ENCODE measurements at regions not wholly inside any gene's neighbourhood (a gene's known extent, or its start where the extent isn't known, plus 50 kb on each side); places are given as distances from the start of the nearest gene placed in this dataset.

DNA sequence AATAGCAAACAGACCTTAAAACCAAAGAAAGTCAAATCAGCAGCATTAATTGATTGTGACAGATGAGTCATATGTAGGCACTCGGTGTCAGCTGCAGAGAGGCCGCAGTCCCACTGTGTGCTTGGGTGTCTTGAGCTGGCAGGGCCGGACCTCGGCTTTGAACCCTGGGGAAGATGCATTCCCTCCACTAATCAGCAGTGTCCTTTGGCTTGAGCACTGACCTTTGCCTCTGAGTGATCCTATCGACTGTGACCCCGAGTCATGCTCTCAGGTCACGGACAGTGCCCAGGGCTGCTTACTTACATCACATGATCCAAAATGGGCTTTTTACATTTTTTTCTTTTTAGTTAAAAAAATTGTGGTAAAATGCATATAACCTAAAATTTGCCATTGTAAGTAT, 188.7 kb downstream of the GADD45G start:
- DNase-seq (ENCODE audit: low read depth): no peak

DNA sequence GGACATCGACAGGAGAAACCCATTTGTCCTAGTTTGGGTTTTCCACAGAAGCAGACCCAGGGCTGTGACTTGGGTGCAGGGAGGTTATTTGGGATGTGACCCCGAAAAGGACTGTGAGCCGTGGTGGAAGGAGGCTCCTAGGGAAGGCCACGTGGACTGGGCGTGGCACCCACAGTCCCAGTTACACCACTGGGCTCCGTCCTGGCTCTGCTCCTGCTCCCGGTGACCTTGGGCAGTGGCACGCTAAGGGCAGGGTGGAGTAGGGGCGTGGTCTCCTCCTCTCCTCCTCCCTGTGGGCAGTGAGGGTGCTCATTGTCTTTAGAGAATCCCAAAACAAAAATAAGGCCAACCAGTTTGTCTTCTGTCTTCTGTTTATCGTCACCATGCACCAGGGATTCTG, 190.1 kb downstream of the GADD45G start:
- DNase-seq (ENCODE audit: low read depth): no peak

DNA sequence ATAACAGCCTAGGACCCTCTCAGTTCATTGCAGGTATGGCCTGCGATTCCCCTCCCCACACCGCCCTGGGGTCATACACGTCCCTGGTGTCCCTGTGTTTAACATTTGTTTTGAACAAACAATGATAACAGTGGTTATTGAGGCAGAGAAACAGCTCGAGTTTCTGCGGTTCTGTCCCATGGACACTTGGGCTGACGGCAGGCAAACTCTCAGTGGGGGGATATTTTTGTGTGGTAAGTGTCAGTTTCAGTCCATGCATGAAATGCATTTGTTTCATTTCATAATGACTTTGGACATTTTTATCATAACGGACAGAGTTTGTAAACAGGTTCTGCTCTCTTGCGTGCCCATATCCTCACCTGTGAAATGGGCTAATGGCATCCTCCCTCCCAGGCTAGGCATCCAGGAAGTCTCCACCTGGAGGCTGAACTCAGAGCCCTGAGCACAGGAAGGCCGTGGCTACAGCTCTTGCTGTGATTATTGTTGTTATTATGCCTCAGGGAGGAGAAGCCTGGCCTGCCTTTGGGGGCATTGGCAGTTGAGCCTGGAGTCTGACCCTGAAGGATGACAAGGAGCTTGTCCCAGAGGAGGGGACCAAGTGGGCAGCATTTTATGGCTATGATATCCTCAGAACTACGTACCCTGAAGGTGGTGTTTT, 190.9 kb downstream of the GADD45G start:
- no peak for DNase-seq (ENCODE audit: low read depth)

DNA sequence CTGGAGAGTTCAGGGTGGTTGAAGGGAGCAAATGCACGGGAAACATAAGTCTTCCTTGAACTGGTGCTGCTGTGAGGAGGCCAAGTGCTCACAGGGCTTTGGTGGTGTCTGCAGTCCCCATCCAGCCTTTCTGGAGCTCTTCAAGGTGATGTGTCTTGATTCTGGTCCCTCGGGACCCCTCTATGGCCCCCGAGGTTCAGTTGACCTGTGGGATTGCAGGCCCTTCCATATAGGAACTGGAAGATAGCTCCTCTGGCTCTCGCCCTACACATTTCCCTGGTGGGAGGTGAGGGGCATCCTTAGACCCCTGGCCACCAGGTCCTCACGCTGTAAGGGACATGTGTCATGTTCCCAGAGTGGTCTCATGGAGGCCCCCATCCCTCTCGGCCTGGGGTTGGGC, 191.8 kb downstream of the GADD45G start:
- no peak for DNase-seq (ENCODE audit: low read depth)

DNA sequence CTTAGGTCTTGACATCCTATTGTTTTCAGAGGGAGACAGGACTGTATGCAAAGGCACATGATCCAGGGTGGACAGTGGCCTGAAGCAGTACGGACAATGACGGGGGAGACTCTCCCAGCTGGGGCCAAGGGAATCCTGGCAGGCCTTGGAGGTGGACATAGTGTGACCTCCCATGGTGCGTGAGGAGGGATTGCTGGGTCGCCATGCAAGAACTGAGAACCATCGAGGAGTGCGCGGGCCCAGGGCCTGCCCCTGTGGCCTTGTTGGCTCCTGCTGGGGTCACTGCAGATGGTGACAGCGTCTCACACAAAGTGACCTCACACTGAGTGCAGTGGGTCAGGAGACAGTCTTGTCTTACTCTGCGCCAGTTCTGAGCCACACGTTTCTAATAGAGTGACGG, 192.4 kb downstream of the GADD45G start:
- DNase-seq (ENCODE audit: low read depth): no peak

DNA sequence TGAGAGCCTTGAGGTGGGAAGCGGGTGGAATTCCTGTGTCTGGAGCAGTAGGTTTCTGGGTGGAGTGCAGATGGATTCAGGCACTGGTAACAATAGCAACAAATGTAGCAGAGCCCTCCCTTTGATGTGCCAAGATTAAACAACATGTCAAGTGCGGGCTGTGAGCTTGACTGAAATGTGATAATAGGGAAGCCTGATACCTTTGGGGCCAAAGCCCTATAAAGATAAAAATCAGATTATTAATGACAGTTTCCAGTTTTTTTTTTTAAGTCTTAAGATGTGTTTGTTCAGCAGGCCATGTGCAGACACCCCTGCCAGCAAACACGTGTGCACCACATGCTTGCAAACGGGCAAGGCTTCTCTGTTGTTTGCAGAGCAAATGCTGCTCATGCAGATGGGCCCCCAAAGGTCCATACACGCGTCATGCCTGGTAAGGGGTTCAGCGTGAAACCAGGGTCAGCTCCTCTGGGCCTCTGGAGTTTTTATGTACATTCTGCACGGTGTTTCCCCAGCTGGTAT, 193.2 kb downstream of the GADD45G start:
- DNase-seq (ENCODE audit: low read depth): no peak

DNA sequence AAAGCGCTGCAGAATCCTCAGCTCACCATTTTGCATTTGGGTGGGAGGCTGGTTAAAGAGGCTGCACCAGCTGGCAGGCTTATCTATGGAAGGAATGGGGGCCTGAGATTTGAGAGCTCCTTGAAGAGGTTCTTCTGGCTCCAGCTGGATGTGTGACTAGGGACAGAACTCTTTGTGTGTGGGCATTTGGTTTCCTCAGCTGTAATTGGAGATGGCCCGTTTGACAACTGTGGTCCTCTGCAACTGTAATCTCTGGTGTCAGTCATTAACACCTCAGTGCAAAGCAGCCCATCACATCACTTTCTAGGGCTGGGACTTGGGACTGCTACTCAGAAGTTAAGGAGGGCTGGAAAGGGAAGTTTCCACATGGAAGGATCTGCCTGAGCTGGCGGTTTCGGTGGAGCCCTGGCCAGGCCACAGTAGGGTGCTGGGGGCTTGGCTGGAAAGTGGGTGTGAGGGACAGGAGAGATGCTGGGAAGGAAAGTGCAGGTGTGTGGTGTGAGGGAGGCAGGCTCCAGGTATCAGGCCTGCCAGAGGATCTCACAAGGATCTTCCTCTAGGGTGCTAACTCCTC, 193.8 kb downstream of the GADD45G start:
- DNase-seq (ENCODE audit: low read depth): no peak

DNA sequence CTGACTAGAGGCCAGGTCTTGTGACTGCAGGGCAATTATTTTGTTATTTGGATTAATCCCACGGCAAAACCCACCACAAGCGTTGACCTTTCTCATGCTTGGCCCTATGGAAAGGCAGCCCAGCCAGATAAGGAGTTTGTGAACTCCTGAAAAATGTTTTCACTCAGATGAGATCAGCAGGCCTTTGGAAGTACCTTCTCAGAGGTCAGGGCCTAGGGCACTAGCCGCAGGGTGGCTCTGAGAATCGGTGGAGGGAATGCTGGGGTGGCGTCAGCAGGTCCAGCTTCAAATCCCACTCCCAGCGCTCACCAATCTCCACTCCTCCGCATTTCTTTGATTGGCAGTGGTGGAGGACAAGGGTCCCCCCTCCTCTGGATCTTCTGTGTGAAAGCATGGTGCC, 194.4 kb downstream of the GADD45G start:
- no peak for DNase-seq (ENCODE audit: low read depth)

DNA sequence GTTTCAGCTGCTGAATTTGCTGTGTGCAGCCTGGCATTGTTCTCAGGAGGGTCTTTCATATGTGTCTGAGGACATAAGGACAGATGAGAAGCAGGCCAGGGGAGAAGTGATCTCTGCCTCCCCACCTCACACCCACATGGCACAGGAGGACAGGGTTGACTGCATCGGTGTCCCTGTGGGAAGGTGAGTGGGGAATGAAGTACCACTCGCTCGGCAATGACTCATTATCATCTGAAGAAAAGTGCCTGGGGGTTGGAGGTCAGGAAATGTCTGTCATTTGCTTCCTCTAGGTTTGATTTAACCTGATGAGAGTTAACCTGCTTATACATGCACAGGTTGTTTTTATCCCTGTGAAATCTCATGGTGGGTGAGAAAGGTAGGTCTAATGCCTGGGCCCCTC, 195.0 kb downstream of the GADD45G start:
- DNase-seq (ENCODE audit: low read depth): no peak

DNA sequence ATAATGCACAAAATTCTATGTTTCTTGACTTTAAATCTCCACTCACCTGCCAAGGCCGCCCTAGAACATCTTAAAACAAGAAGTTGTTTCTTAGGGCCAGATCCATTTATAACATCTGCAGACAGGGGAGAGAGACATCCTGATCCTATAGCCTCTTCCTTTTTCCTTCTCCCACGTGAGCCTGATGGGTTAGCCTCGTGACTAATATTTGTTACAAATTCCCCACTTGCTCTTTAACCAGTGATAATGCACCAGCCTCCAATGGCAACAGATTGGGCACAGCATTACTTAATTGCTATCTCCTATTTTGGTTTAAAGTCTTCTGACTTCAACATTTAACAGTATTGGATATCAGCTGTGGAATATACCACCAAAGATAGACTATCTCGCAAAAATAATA, 196.5 kb downstream of the GADD45G start:
- DNase-seq (ENCODE audit: low read depth): no peak

DNA sequence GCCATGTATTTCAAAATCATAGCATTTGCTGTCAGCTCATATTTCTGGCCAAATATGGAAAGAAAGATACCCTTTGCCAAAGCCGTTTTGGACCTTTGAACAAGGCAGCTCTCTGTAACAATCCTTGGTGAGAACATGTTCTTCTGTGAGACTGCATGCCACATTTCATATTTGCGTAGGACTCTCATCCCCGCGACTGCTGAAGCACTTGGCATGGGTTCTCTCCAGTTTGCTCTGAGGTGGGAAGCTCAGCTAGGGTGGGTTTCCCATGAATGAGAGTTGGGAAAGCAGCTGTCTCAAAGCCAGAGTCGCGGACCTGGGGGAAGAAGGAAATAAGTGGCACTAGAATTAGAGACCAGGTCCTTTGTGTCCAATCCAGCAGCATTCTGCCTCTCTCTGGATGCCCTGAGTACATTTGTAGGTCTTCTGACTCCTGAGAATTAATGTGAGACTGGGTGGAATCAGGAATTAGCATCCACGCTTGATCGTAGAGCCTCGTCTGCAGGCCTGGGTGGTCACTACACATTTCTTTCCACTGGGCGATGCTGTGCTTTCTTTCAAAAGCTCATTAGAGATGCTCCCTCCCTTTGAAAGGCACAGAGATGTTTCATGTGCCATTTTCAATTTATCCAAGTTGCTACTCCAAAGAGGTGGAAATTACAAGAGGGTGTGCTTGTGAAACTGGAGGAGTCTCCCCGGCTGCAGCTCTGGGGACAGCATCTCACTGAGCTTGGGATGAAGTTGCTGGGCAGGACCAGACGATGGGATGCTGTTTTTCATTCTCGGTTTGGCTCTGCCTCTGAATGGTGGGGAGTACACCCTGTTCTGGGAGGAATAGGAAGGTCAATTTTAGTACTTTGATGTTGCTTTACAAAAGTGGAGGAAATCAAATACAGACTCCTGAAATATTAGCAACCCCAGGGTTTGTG, 197.2 kb downstream of the GADD45G start:
- no peak for DNase-seq (ENCODE audit: low read depth)

DNA sequence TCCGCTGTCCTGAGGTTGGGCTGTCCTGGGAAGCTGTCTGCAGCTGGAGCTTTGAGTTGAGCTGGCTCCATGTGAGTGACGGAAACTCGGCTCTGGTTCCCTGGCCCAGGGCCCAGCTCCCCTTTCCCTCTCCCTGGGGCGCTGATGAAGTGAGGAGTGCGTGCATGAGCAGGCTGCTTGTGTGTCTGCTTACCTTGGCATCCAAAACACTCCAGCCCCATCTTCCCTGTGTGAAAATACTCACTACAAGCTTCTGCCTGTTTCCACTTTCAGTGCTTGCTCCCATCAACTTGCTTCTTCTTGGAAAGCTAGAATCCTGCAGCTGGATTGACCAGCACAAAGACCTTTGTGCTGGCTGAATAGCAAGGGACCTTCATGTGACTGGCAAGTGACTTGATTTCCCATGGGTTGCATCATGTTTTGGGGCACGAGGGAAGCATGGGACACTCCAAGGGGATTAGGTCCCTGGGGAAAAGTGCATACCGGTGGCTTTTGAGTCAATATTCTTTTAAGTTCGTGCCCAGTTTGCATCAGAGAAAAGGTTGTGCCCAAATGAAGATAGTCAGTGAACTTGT, 198.1 kb downstream of the GADD45G start:
- DNase-seq (ENCODE audit: low read depth): no peak

DNA sequence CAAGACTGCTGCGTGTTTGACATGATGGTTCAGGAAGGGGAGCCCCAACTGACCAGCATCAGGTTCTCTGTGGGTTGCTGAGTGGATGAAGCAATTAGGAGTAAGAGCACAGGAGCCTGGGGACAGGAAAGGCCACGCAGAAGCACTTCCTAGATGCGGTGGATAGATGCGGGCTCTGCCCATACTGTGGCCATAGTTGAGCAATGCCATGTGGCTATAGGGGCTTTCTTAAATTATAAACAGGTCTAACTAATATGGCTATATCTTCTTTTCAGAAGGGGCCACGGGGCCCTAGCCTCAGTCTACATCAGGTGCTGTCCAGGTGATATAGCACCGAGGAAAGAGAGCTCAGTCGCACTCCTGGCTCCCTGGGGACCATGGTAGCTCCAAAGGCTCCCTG, 198.6 kb downstream of the GADD45G start:
- no peak for DNase-seq (ENCODE audit: low read depth)

DNA sequence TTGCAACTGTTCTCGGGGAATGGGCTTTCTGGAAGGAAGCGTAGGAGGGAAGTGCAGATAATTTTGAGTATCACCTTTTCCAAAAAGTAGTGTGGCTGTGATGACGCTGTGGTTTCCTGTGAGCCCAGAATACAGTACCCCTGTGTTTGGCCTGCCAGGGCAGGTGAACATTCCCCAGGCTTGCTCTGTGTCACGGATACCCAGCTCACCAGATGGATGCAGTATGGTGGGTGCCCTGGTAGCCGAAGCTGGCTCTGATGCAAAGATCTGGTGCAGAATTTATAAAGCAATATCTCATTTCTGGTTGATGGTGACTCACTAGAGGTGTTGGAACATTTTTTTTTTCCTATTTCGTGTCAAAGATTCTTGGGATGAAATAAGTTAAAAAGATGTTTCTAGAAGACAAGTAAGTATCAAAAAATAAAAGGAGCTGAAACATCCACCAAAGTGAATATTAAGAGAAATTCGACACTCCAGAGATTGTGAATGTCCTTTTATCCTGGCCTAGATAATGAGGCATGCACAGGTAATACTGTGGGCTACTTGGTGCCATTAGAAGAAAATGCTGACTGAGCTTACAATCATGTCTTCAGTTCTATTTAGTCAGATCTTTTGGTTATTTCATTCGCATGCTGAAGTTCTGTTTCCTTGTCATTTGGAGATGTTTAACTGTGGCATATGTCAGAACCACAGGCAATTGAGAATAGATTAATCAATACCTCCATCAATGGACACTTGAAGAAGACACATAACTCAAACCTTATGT, 200.1 kb downstream of the GADD45G start:
- DNase-seq (ENCODE audit: low read depth): no peak

DNA sequence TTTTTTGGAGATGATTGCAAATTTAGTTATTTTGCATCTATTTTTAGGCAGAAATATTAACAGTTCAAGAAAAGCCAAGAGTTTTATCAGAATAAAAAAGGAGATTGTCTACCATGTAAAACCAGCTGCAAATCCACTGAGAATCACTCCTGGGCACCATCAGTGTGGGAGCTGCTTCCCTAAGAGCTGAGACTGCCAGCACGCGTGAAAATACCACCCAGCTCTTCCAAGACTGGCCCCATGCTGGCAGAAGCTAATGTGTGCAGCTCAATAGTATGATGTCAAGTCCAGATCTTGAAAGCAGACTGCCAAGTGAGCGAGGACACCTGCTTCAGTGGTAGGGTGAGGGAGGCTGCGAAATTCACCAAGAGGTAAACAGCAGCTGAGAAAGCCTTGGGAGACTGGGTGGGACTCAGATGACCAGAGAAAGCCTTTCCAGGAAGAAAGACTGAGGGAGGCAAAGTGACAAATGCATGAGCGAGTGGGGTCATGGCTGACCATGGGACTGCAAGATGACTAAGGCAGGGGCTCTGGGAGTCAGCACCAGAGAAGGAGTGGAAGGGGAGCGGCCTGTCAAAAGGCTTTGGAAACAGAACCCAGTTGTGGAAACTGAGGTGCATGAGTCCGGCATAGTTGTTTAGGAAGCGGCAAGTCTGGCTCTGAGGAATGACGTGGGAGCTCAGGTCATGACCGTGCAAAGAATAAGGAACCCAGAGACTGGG, 200.9 kb downstream of the GADD45G start:
- DNase-seq (ENCODE audit: low read depth): no peak

DNA sequence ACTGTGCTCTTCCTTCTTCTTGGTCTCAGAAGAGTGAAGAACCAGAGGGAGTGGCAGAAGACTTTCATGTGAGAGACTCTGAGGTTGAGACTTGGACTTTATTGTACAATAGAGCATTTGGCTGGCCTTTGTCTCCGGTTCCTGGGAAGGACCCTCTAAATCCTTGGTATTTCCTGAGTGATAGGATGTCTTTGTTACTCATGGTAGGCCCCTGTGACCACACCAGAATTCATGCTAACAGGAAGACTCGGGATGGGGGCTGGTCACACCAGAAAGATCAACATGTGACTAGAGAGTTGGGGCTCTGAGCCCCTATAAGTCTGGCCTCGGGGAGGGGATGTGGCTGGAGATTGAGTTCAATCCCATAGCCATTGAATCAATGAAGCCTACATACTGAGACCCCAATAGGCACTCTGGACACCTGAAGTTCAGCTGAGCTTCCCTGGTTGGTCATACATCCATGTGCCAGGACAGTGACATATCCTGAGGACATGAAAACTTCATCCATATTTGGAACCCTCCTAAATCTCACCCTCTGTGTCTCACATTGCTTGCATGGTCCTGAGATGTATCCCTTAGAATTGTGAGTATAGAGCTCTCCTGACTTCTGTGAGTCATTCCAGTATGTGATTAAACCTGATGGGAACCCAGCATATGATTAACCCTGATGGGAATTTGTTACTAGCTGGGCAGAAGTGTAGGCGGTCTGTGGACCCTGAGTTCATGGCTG, 201.7 kb downstream of the GADD45G start:
- no peak for DNase-seq (ENCODE audit: low read depth)

DNA sequence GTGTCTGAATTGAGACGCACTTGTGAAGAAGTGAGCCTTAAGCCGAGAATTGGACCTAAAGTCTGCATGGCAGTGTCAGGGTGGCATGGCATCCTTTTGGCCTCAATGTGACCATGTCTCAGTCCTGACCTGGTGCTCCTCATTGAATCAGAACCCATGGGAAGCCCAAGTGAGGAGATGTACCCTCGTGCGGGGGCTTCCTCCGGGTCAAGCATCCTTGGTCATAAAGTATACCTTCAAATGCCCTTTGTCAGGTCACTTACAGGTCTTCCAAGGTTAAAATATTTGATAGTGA, 202.2 kb downstream of the GADD45G start:
- DNase-seq (ENCODE audit: low read depth): no peak

DNA sequence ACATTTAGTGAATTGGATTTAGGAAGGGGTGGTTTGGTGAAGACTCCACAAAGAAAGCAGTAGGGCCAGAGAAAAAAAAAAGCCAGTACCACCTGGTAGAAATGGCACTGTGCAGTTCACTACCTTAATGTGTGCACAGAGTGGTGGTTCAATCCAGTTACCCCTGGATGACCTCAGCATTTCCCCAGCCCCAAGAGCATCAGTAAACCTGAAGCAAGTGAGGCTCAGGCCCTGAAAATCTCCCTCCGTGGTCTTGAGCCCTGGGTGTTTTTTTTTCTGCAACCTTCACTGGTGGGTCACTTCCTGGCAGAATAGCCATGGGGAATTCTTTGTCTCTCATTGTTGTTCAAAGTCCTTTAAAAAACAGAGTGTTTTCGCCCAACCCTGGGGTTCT, 202.9 kb downstream of the GADD45G start:
- DNase-seq (ENCODE audit: low read depth): no peak

DNA sequence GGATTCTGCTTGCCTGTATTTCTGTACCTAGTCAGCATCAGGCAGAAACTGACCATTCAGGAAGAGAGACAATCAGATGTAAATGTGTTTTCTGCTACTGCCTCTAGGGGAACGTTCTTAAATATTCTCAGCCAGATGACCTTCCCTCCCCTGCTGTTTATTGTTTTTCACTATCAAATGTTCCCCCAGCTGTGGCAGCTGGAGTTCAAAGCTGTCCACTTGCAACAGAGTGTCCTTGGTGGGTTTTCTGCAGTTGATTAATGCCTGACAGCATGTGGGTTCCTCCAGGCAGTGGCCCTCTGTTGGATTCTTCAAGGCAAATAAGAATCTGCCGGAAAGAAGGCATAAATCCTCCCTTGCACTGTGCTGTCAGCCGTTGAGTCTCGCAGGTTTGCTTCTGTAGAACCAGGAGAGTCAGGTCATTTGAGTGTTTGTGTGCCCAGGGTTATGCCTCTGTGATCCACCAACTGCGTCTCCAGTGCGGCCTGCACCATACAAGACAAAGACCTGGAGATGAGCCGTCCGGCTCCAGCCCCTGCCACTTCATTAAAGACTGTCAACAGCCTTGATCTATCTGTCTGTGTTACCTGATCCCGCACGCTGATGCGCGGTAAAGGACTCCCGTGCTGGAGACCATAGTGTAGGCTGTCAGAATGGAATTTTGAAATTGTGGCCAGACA, 203.4 kb downstream of the GADD45G start:
- DNase-seq (ENCODE audit: low read depth): no peak

DNA sequence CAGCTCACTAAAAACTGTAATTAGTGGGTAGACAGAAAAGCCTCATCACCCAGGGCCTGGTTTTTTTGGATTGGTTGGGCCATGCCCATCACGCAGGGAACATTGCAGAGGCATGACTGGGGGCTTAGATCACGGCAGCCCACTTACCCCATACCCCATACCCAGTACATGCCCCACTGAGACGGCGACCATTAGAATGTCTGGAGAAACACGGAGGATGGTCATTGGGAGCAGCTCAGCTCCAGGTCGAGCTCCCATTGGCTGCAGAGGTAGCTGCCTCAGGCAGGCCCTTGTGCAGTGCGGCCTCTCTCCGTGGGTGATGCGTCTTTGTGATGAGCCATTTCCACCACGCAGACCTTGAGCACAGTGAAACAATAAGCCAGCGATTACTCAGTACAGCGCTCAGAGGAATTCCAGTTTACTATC, 204.0 kb downstream of the GADD45G start:
- DNase-seq (ENCODE audit: low read depth): no peak

Measured in ELR (cell line).